ENCODE measurements at regions not wholly inside any gene's neighbourhood (a gene's known extent, or its start where the extent isn't known, plus 50 kb on each side); places are given as distances from the start of the nearest gene placed in this dataset.

GRCh38 chr11:33640730-33641371, 59.8 kb downstream of the C11orf91 start:
- intact Hi-C loops (cut with DNase I; ENCODE audit: low total_unique reads), result no loop called here
- WGBS, 2 donors, result 55 to 61% methylated on average over 8 of the region's 8 CpGs
- H3K4me3 ChIP-seq (ENCODE audit: low read depth, poor library complexity, severe bottlenecking), result no peak overlapping the region
- TF ChIP-seq POLR2A (IDR thresholded peaks at IDR 0.05) (no peak), CTCF (IDR thresholded peaks at IDR 0.05) (no peak)
- peak in 1 of 2 donors; percentile 14 for DNase-seq (ENCODE audit: low spot score in 2 of 2)

- WGBS, 2 donors, result 45 to 58% methylated on average over 1 of the region's 1 CpG
- intact Hi-C loops (cut with DNase I; ENCODE audit: low total_unique reads), result no loop called here
- no peak overlapping the region for H3K4me3 ChIP-seq (ENCODE audit: low read depth, poor library complexity, severe bottlenecking)
- DNase-seq (ENCODE audit: low spot score in 2 of 2), result no peak
- TF ChIP-seq POLR2A (IDR thresholded peaks at IDR 0.05), result no peak
- TF ChIP-seq CTCF (IDR thresholded peaks at IDR 0.05), result no peak
Measured at GRCh38 chr11:33638608-33639007, 62.0 kb downstream of the C11orf91 start.

DNA sequence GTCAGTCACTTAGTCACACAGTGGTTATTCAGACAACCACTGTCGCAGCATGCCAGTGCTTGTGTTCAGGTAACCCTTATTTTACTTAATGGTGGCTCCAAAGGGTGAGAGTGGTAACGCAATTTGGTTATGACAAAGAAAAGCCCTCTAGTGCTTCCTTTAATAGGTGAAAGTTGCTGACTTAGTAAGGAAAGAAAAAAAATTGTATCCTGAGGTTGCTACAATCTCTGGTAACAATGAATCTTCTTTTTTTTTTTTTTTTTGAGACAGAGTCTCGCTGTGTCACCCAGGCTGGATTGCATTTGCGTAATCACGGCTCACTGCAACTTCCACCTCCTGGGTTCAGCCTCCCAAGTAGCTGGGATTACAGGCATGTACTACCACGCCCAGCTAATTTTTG, 64.5 kb downstream of the C11orf91 start:
- intact Hi-C loops (cut with DNase I; ENCODE audit: low total_unique reads), result no loop called here
- WGBS, 2 donors, result 48 to 78% methylated on average over 6 of the region's 6 CpGs
- no peak for TF ChIP-seq CTCF (IDR thresholded peaks at IDR 0.05)
- TF ChIP-seq POLR2A (IDR thresholded peaks at IDR 0.05), result no peak
- DNase-seq (ENCODE audit: low spot score in 2 of 2), result no peak
- H3K4me3 ChIP-seq (ENCODE audit: low read depth, poor library complexity, severe bottlenecking), result no peak overlapping the region

GRCh38 chr11:33635161-33635560, 65.5 kb downstream of the C11orf91 start:
- H3K4me3 ChIP-seq (ENCODE audit: low read depth, poor library complexity, severe bottlenecking), result no peak overlapping the region
- DNase-seq (ENCODE audit: low spot score in 2 of 2), result peak in 1 of 2 donors; percentile 91
- no peak for TF ChIP-seq POLR2A (IDR thresholded peaks at IDR 0.05)
- TF ChIP-seq CTCF (IDR thresholded peaks at IDR 0.05), result no peak
- 57 to 68% methylated on average over 5 of the region's 5 CpGs for WGBS, 2 donors
- intact Hi-C loops (cut with DNase I; ENCODE audit: low total_unique reads), result no loop called here

- DNase-seq (ENCODE audit: low spot score in 2 of 2), result no peak
- no peak for TF ChIP-seq CTCF (IDR thresholded peaks at IDR 0.05)
- no peak for TF ChIP-seq POLR2A (IDR thresholded peaks at IDR 0.05)
- 80 to 81% methylated on average over 7 of the region's 7 CpGs for WGBS, 2 donors
- intact Hi-C loops (cut with DNase I; ENCODE audit: low total_unique reads), result no loop called here
- no peak overlapping the region for H3K4me3 ChIP-seq (ENCODE audit: low read depth, poor library complexity, severe bottlenecking)
Measured at GRCh38 chr11:33634291-33634834, 66.3 kb downstream of the C11orf91 start.
